Neural cell (in vitro differentiated cells): ENCODE measurements at regions not wholly inside any gene's neighbourhood (a gene's known extent, or its start where the extent isn't known, plus 50 kb on each side); places are given as distances from the start of the nearest gene placed in this dataset.

Experiments
- H2AFZ ChIP-seq: fragments of 200-600, 300-800 bp; sonication (generic), shearing (Covaris generic); 2 replicates; pipeline ENCODE4 v1.6.0; 2014; ENCODE audit warnings: low read depth, mild to moderate bottlenecking, antibody characterized with exemption, low read length, moderate library complexity
- H3F3A ChIP-seq: fragments of 200-600 bp; shearing (Covaris generic); 2 replicates; pipeline ENCODE4 v1.6.1; 2016; ENCODE audit warnings: mild to moderate bottlenecking, moderate library complexity, mixed read lengths, antibody characterized with exemption, low read length; ENCODE audit not compliant: insufficient read depth, poor library complexity, severe bottlenecking
- H3K27ac ChIP-seq: fragments of 200-600, 300-800 bp; sonication (generic), shearing (Covaris generic); 2 replicates; pipeline ENCODE4 v1.5.1; 2014; ENCODE audit warnings: mild to moderate bottlenecking, low read length, moderate library complexity
- H3K27me3 ChIP-seq: fragments of 300-800, 200-600 bp; sonication (generic), shearing (Covaris generic); 2 replicates; pipeline ENCODE4 v1.6.0; 2014; ENCODE audit warnings: mild to moderate bottlenecking, low read depth, low read length, moderate library complexity; ENCODE audit not compliant: insufficient read depth
- H3K36me3 ChIP-seq: fragments of 300-800, 200-600 bp; sonication (generic), shearing (Covaris generic); 2 replicates; pipeline ENCODE4 v1.5.1; 2014; ENCODE audit warnings: mild to moderate bottlenecking, antibody characterized with exemption, low read length, moderate library complexity; ENCODE audit not compliant: insufficient read depth
- H3K4me2 ChIP-seq: fragments of 300-800, 200-600 bp; sonication (generic), shearing (Covaris generic); 2 replicates; pipeline ENCODE4 v1.6.0; 2014; ENCODE audit warnings: mild to moderate bottlenecking, low read length
- H3K4me3 ChIP-seq: fragments of 300-800, 200-600 bp; sonication (generic), shearing (Covaris generic); 2 replicates; pipeline ENCODE4 v1.5.1; 2014; ENCODE audit warnings: mild to moderate bottlenecking, low read length, moderate library complexity
- H3K79me2 ChIP-seq: fragments of 200-600 bp; shearing (Covaris generic); replicated peaks from 2 replicates; pipeline ENCODE4 v1.6.0; 2014; ENCODE audit warnings: mild to moderate bottlenecking, low read length, moderate library complexity; ENCODE audit not compliant: insufficient read depth
- H3K9ac ChIP-seq: fragments of 300-800, 200-600 bp; sonication (generic), shearing (Covaris generic); 2 replicates; pipeline ENCODE4 v1.6.1; 2016; ENCODE audit warnings: mild to moderate bottlenecking, low read length, mixed read lengths
- H3K9me2 ChIP-seq: fragments of 200-600 bp; shearing (Covaris generic); 2 replicates; pipeline ENCODE4 v1.6.1; 2016; ENCODE audit warnings: mild to moderate bottlenecking, low read length, mixed read lengths; ENCODE audit not compliant: insufficient read depth
- H3K9me3 ChIP-seq: fragments of 200-600, 300-800 bp; sonication (generic), shearing (Covaris generic); 2 replicates; pipeline ENCODE4 v1.6.1; 2016; ENCODE audit warnings: mild to moderate bottlenecking, mixed run types, low read length, moderate library complexity, mixed read lengths
- H4K20me1 ChIP-seq: fragments of 200-600 bp; shearing (Covaris generic); 2 replicates; pipeline ENCODE4 v1.6.1; 2016; ENCODE audit warnings: mild to moderate bottlenecking, mixed run types; ENCODE audit not compliant: insufficient read depth
- EP300 ChIP-seq: fragments of 450-650 bp; conservative IDR thresholded peaks from 2 replicates; pipeline ENCODE4 v1.6.1; 2014; ENCODE audit warnings: antibody characterized with exemption, mild to moderate bottlenecking, moderate library complexity; ENCODE audit not compliant: poor library complexity, severe bottlenecking
- EZH2 ChIP-seq: fragments of 200-600, 300-800 bp; shearing (Covaris generic), sonication (generic); IDR thresholded peaks from 2 replicates; pipeline ENCODE4 v1.6.1; 2014; ENCODE audit warnings: antibody characterized with exemption, low read length, borderline replicate concordance, mild to moderate bottlenecking; ENCODE audit not compliant: insufficient read depth, poor library complexity, severe bottlenecking
- MXI1 ChIP-seq: fragments of 450-650 bp; conservative IDR thresholded peaks from 2 replicates; pipeline ENCODE4 v1.6.1; 2014; ENCODE audit warnings: antibody characterized with exemption, mild to moderate bottlenecking; ENCODE audit not compliant: poor library complexity, severe bottlenecking
- POLR2AphosphoS5 ChIP-seq: IDR thresholded peaks from 2 replicates; pipeline ENCODE4 v1.6.1; 2012
- RAD21 ChIP-seq: fragments of 450-650 bp; conservative IDR thresholded peaks from 2 replicates; pipeline ENCODE4 v1.6.1; 2014; ENCODE audit warnings: antibody characterized with exemption, mild to moderate bottlenecking, moderate library complexity
- SMC3 ChIP-seq: fragments of 450-650 bp; conservative IDR thresholded peaks from 2 replicates; pipeline ENCODE4 v1.6.1; 2014; ENCODE audit warnings: antibody characterized with exemption, mild to moderate bottlenecking, moderate library complexity; ENCODE audit not compliant: poor library complexity
- TAF1 ChIP-seq: IDR thresholded peaks from 2 replicates; pipeline ENCODE4 v1.6.1; 2012; ENCODE audit warnings: low read depth
- TF ChIP-seq, protein P1 (sequence below): fragments of 450-650 bp; IDR thresholded peaks from 2 replicates; pipeline ENCODE4 v1.5.1; 2014; ENCODE audit warnings: antibody characterized with exemption, mild to moderate bottlenecking, moderate library complexity; ENCODE audit not compliant: poor library complexity, severe bottlenecking
- TF ChIP-seq, protein P2 (sequence below): IDR thresholded peaks from 2 replicates; pipeline ENCODE4 v1.6.1; 2012; ENCODE audit warnings: borderline replicate concordance

DNA sequence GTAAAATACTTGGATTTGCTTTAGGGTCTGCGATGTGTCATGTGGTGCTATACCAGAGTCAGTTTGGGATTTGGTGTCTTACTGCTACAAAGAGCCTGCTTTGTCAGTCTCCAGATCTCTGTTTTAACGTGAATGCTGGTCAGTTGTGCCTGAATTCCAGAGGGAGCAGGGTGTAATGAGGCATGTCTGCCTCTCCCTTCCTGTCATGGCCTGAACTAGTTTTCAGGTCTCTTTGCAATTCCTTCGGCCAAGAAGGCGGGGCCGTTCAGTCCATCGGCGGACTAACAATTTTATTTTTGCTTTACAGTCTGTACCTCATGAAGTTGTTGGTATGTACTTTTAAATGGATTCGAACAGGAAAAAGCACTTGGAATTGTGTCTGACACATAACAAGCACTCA is 465.1 kb upstream of the ADARB2 start:
- H3K79me2 ChIP-seq: no peaks in the 10 kb centered on the region
- no peaks in the 10 kb centered on the region for H3K9me3 ChIP-seq
- no peaks in the 10 kb centered on the region for H3K36me3 ChIP-seq
- no peaks in the 10 kb centered on the region for H3K9me2 ChIP-seq
- H4K20me1 ChIP-seq: no peaks in the 10 kb centered on the region
- no peaks in the 10 kb centered on the region for H3K27me3 ChIP-seq
- no peak overlapping the region for H3K27ac ChIP-seq
- TF ChIP-seq RAD21 (no peak), EZH2 (no peak), SMC3 (no peak), EP300 (no peak), TAF1 (no peak), POLR2AphosphoS5 (no peak), MXI1 (no peak)
- TF ChIP-seq, protein P1, sequence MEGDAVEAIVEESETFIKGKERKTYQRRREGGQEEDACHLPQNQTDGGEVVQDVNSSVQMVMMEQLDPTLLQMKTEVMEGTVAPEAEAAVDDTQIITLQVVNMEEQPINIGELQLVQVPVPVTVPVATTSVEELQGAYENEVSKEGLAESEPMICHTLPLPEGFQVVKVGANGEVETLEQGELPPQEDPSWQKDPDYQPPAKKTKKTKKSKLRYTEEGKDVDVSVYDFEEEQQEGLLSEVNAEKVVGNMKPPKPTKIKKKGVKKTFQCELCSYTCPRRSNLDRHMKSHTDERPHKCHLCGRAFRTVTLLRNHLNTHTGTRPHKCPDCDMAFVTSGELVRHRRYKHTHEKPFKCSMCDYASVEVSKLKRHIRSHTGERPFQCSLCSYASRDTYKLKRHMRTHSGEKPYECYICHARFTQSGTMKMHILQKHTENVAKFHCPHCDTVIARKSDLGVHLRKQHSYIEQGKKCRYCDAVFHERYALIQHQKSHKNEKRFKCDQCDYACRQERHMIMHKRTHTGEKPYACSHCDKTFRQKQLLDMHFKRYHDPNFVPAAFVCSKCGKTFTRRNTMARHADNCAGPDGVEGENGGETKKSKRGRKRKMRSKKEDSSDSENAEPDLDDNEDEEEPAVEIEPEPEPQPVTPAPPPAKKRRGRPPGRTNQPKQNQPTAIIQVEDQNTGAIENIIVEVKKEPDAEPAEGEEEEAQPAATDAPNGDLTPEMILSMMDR: no peak
- TF ChIP-seq, protein P2, sequence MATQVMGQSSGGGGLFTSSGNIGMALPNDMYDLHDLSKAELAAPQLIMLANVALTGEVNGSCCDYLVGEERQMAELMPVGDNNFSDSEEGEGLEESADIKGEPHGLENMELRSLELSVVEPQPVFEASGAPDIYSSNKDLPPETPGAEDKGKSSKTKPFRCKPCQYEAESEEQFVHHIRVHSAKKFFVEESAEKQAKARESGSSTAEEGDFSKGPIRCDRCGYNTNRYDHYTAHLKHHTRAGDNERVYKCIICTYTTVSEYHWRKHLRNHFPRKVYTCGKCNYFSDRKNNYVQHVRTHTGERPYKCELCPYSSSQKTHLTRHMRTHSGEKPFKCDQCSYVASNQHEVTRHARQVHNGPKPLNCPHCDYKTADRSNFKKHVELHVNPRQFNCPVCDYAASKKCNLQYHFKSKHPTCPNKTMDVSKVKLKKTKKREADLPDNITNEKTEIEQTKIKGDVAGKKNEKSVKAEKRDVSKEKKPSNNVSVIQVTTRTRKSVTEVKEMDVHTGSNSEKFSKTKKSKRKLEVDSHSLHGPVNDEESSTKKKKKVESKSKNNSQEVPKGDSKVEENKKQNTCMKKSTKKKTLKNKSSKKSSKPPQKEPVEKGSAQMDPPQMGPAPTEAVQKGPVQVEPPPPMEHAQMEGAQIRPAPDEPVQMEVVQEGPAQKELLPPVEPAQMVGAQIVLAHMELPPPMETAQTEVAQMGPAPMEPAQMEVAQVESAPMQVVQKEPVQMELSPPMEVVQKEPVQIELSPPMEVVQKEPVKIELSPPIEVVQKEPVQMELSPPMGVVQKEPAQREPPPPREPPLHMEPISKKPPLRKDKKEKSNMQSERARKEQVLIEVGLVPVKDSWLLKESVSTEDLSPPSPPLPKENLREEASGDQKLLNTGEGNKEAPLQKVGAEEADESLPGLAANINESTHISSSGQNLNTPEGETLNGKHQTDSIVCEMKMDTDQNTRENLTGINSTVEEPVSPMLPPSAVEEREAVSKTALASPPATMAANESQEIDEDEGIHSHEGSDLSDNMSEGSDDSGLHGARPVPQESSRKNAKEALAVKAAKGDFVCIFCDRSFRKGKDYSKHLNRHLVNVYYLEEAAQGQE: no peak
- H3K4me2 ChIP-seq: no peak overlapping the region
- no peak overlapping the region for H3K9ac ChIP-seq
- H3F3A ChIP-seq: no peaks in the 10 kb centered on the region
- H3K4me3 ChIP-seq: no peak overlapping the region
- no peak overlapping the region for H2AFZ ChIP-seq

DNA sequence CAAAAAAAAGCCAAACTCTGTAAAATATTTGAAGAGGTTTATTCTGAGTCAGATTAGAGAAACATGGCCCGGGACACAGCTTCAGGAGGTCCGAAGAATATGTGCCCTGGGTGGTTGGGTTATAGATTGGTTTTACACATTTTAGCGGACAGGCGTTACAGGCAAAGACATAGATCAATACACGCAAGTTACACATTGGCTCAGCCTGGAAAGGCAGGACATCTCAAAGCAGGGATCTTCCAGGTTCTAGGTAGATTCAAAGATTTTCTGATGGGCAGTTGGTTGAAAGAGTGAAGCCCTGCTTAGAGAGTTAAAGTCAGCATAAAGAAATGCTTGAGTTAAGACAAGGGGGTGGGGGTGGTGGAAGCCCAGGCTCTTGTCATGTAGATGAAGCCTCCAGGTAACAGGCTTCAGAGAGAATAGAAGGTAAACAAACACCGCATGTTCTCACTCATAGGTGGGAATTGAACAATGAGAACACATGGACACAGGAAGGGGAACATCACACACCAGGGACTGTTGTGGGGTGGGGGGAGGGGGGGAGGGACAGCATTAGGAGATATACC is 464.3 kb upstream of the ADARB2 start:
- Histone ChIP-seq H3K36me3 (no peaks in the 10 kb centered on the region), H3K9me2 (no peaks in the 10 kb centered on the region), H3K9ac (no peak overlapping the region), H3K4me3 (no peak overlapping the region), H3F3A (no peaks in the 10 kb centered on the region), H3K4me2 (no peak overlapping the region), H4K20me1 (no peaks in the 10 kb centered on the region), H3K27me3 (no peaks in the 10 kb centered on the region), H2AFZ (no peak overlapping the region), H3K79me2 (no peaks in the 10 kb centered on the region), H3K27ac (no peak overlapping the region), H3K9me3 (no peaks in the 10 kb centered on the region)
- TF ChIP-seq TAF1 (no peak), POLR2AphosphoS5 (no peak), EP300 (no peak), SMC3 (no peak), RAD21 (no peak), MXI1 (no peak), EZH2 (no peak)
- TF ChIP-seq, protein P1: no peak
- TF ChIP-seq, protein P2: no peak
